ENCODE measurements at regions not wholly inside any gene's neighbourhood (a gene's known extent, or its start where the extent isn't known, plus 50 kb on each side); places are given as distances from the start of the nearest gene placed in this dataset.

DNA sequence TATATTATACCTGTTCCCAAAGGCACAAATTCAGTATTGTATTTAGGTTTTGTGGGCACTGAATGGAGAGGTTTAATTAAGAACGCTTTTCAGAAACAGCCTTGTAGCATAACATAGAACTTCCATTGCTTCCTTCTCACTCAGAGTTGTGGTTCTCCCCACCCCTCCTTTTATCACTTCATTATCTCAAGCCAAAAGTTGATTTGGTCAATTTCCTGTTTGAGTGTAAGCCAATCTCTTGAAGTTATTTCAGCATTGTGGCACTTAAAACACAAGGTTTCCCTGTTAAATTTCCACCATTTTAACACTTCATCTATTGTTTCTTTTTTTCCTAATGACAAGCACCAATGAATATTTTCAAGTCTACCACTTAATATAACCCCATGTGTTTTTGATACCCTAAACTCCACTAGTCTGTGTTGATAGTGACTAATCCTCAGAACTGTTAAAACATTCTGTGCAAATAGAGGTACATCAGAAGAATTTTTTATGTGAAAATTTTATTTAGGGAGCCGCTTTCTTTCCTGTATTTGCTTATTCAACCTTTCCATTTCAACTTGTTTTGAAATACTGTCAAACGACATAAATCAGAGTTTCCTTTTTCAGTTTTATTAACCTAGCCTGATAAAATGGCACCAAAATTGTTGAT, 340.1 kb downstream of the BCAT1 start:
- TF ChIP-seq, protein P1, sequence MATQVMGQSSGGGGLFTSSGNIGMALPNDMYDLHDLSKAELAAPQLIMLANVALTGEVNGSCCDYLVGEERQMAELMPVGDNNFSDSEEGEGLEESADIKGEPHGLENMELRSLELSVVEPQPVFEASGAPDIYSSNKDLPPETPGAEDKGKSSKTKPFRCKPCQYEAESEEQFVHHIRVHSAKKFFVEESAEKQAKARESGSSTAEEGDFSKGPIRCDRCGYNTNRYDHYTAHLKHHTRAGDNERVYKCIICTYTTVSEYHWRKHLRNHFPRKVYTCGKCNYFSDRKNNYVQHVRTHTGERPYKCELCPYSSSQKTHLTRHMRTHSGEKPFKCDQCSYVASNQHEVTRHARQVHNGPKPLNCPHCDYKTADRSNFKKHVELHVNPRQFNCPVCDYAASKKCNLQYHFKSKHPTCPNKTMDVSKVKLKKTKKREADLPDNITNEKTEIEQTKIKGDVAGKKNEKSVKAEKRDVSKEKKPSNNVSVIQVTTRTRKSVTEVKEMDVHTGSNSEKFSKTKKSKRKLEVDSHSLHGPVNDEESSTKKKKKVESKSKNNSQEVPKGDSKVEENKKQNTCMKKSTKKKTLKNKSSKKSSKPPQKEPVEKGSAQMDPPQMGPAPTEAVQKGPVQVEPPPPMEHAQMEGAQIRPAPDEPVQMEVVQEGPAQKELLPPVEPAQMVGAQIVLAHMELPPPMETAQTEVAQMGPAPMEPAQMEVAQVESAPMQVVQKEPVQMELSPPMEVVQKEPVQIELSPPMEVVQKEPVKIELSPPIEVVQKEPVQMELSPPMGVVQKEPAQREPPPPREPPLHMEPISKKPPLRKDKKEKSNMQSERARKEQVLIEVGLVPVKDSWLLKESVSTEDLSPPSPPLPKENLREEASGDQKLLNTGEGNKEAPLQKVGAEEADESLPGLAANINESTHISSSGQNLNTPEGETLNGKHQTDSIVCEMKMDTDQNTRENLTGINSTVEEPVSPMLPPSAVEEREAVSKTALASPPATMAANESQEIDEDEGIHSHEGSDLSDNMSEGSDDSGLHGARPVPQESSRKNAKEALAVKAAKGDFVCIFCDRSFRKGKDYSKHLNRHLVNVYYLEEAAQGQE (IDR thresholded peaks at IDR 0.05; ENCODE audit: borderline replicate concordance): no peak
- TF ChIP-seq, protein P1 (CRISPR knock-in tag; IDR thresholded peaks at IDR 0.05; ENCODE audit: low read depth): no peak
- TF ChIP-seq EHMT2 (IDR thresholded peaks at IDR 0.05) (no peak), TEAD4 (IDR thresholded peaks at IDR 0.05; ENCODE audit: low read length) (no peak), TEAD4 (CRISPR knock-in tag; IDR thresholded peaks at IDR 0.05; ENCODE audit: borderline replicate concordance) (no peak), CHD2 (IDR thresholded peaks at IDR 0.05; ENCODE audit: low read depth, low read length) (no peak), KAT2B (IDR thresholded peaks at IDR 0.05; ENCODE audit: low read depth, low read length) (no peak), KDM4B (IDR thresholded peaks at IDR 0.05; ENCODE audit: borderline replicate concordance in 2 of 2, low read depth in 1 of 2) (no peak), GATAD2A (IDR thresholded peaks at IDR 0.05) (no peak)
